H1 (cell line): ENCODE measurements at regions not wholly inside any gene's neighbourhood (a gene's known extent, or its start where the extent isn't known, plus 50 kb on each side); places are given as distances from the start of the nearest gene placed in this dataset.

Experiments
- BCL11A ChIP-seq, 2 experiments: IDR thresholded peaks; one replicate each; pipeline ENCODE4 v1.6.1; 2011; ENCODE audit warnings: low read depth in 2 of 2, low read length in 2 of 2, mild to moderate bottlenecking in 2 of 2
- CEBPB ChIP-seq: IDR thresholded peaks from 2 replicates; pipeline ENCODE4 v1.6.1; 2012; ENCODE audit warnings: low read depth, low read length
- CHD1 ChIP-seq: IDR thresholded peaks from 2 replicates; pipeline ENCODE4 v1.6.1; 2012; ENCODE audit warnings: low read depth, low read length, improper control_type of control experiment
- CREB1 ChIP-seq: IDR thresholded peaks from 2 replicates; pipeline ENCODE4 v1.6.1; 2012; ENCODE audit warnings: inconsistent platforms
- FOSL1 ChIP-seq: IDR thresholded peaks from 2 replicates; pipeline ENCODE4 v1.6.1; 2011; ENCODE audit warnings: mild to moderate bottlenecking, low read depth, low read length, moderate library complexity; ENCODE audit not compliant: insufficient read depth
- JUND ChIP-seq: IDR thresholded peaks from 2 replicates; pipeline ENCODE4 v1.6.1; 2011; ENCODE audit warnings: mild to moderate bottlenecking, improper control_type of control experiment, low read length
- POLR2A ChIP-seq, 2 experiments: IDR thresholded peaks; 1 replicate in 1 of 2; 2 replicates in 1 of 2; pipeline ENCODE4 v1.6.1; 2011; ENCODE audit warnings: low read depth in 2 of 2, low read length in 2 of 2, mild to moderate bottlenecking in 2 of 2; ENCODE audit errors: control extremely low read depth in 1 of 2
- RXRA ChIP-seq: IDR thresholded peaks from 2 replicates; pipeline ENCODE4 v1.6.1; 2011; ENCODE audit warnings: low read depth, mild to moderate bottlenecking, low read length, moderate library complexity; ENCODE audit not compliant: insufficient read depth
- SP1 ChIP-seq: IDR thresholded peaks from 2 replicates; pipeline ENCODE4 v1.6.1; 2011; ENCODE audit warnings: low read depth, low read length
- TBP ChIP-seq: IDR thresholded peaks from 2 replicates; pipeline ENCODE4 v1.6.1; 2011; ENCODE audit warnings: low read depth, low read length, improper control_type of control experiment
- TF ChIP-seq, protein P1 (sequence below), 3 experiments: IDR thresholded peaks; 1 replicate in 2 of 3; 2 replicates in 1 of 3; pipeline versions ENCODE4 v1.5.1 to v1.6.1; 2011; ENCODE audit warnings: low read length in 3 of 3, mild to moderate bottlenecking in 3 of 3, inconsistent platforms in 2 of 3, low read depth in 1 of 3, moderate library complexity in 1 of 3; ENCODE audit not compliant: insufficient read depth in 1 of 3; ENCODE audit errors: control extremely low read depth in 1 of 3
- TF ChIP-seq, protein P2 (sequence below): IDR thresholded peaks from 2 replicates; pipeline ENCODE4 v1.6.1; 2011; ENCODE audit warnings: low read length, improper control_type of control experiment

DNA sequence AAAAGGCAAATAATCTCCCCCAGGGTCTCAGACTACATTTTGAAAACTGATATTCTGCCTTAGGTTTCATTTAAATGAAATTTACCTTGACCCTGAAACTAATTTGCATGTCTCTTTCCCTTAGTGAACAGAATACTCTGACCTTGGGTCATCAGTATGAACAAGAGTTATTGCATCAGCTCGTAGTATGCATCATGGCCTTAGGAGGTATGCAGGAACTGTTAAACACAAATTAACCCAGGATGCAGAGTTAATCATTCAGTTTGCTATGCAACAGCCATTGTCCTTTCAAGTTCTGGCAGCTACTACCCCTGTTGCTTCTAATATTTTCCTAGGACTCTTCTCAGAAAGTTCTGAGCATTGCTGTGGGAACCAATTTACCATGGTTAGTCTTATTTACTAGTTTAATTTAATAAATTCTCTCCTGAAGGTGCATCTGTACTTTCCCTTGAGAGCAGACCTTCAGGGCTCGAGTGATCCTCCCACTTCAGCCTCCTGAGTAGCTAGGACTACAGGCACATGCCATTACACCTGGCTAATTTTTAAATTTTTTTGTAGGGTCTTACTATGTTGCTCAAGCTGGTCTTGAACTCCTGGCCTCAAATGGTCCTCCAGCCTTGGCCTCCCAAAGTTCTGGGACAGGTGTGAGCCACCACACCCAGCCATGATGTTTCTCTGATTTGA lies 126.7 kb downstream of the TTC6 start:
- TF ChIP-seq, protein P1, sequence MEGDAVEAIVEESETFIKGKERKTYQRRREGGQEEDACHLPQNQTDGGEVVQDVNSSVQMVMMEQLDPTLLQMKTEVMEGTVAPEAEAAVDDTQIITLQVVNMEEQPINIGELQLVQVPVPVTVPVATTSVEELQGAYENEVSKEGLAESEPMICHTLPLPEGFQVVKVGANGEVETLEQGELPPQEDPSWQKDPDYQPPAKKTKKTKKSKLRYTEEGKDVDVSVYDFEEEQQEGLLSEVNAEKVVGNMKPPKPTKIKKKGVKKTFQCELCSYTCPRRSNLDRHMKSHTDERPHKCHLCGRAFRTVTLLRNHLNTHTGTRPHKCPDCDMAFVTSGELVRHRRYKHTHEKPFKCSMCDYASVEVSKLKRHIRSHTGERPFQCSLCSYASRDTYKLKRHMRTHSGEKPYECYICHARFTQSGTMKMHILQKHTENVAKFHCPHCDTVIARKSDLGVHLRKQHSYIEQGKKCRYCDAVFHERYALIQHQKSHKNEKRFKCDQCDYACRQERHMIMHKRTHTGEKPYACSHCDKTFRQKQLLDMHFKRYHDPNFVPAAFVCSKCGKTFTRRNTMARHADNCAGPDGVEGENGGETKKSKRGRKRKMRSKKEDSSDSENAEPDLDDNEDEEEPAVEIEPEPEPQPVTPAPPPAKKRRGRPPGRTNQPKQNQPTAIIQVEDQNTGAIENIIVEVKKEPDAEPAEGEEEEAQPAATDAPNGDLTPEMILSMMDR (IDR thresholded peaks at IDR 0.05; ENCODE audit: control extremely low read depth in 1 of 3, insufficient read depth in 1 of 3, low read depth in 1 of 3, low read length in 3 of 3) = no peak
- TF ChIP-seq FOSL1 (no peak), JUND (no peak), TBP (no peak), CHD1 (no peak), POLR2A (IDR thresholded peaks at IDR 0.05; ENCODE audit: control extremely low read depth in 1 of 2, low read depth in 2 of 2, low read length in 2 of 2) (no peak), CREB1 (no peak), RXRA (no peak), SP1 (no peak), CEBPB (no peak; the same call in 1 of the 2 replicates), BCL11A (IDR thresholded peaks at IDR 0.05; ENCODE audit: low read depth in 2 of 2, low read length in 2 of 2) (no peak)
- TF ChIP-seq, protein P2, sequence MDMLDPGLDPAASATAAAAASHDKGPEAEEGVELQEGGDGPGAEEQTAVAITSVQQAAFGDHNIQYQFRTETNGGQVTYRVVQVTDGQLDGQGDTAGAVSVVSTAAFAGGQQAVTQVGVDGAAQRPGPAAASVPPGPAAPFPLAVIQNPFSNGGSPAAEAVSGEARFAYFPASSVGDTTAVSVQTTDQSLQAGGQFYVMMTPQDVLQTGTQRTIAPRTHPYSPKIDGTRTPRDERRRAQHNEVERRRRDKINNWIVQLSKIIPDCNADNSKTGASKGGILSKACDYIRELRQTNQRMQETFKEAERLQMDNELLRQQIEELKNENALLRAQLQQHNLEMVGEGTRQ = no peak
